Endodermal cell (in vitro differentiated cells): ENCODE measurements at regions not wholly inside any gene's neighbourhood (a gene's known extent, or its start where the extent isn't known, plus 50 kb on each side); places are given as distances from the start of the nearest gene placed in this dataset.

Source experiments
- DNase-seq: peaks from one replicate; pipeline ENCODE4 v3.0.0-alpha.2; 2017
- H3K27ac ChIP-seq: 2 replicates; pipeline ENCODE4 v1.5.1; 2013; ENCODE audit warnings: mild to moderate bottlenecking, low read depth, low read length, moderate library complexity
- H3K27me3 ChIP-seq: 2 replicates; pipeline ENCODE4 v1.6.1; 2013; ENCODE audit warnings: mild to moderate bottlenecking, low read length, moderate library complexity; ENCODE audit not compliant: insufficient read depth, control insufficient read depth, poor library complexity, severe bottlenecking
- H3K36me3 ChIP-seq: 2 replicates; pipeline ENCODE4 v1.7.0; 2013; ENCODE audit warnings: mild to moderate bottlenecking, low read length, moderate library complexity; ENCODE audit not compliant: control insufficient read depth, insufficient read depth
- H3K4me1 ChIP-seq: one replicate; pipeline ENCODE4 v1.7.0; 2013; ENCODE audit warnings: low read length; ENCODE audit not compliant: control insufficient read depth, insufficient read depth
- H3K4me3 ChIP-seq: 2 replicates; pipeline ENCODE4 v1.5.1; 2013; ENCODE audit warnings: mild to moderate bottlenecking, low read length, moderate library complexity
- H3K9ac ChIP-seq: 2 replicates; pipeline ENCODE4 v1.6.1; 2013; ENCODE audit warnings: mild to moderate bottlenecking, low read length, moderate library complexity; ENCODE audit not compliant: poor library complexity, severe bottlenecking; ENCODE audit errors: extremely low read depth
- H3K9me3 ChIP-seq: 2 replicates; pipeline ENCODE4 v1.6.1; 2013; ENCODE audit warnings: mild to moderate bottlenecking, low read length, moderate library complexity; ENCODE audit not compliant: control insufficient read depth
- H3K27ac Mint-ChIP-seq: 2 replicates; pipeline ENCODE4 v1.8.0; 2020; ENCODE audit warnings: mixed read lengths
- H3K27me3 Mint-ChIP-seq: 2 replicates; pipeline ENCODE4 v1.8.0; 2021; ENCODE audit warnings: mild to moderate bottlenecking, mixed read lengths; ENCODE audit not compliant: insufficient read depth
- H3K36me3 Mint-ChIP-seq: 2 replicates; pipeline ENCODE4 v1.8.0; 2020; ENCODE audit warnings: low read depth, mixed read lengths
- H3K4me1 Mint-ChIP-seq: 2 replicates; pipeline ENCODE4 v1.8.0; 2020; ENCODE audit warnings: mixed read lengths
- H3K4me3 Mint-ChIP-seq: 2 replicates; pipeline ENCODE4 v1.8.0; 2020; ENCODE audit warnings: mild to moderate bottlenecking, moderate library complexity, mixed read lengths
- H3K9me3 Mint-ChIP-seq: 2 replicates; pipeline ENCODE4 v1.8.0; 2020; ENCODE audit warnings: mild to moderate bottlenecking, mixed read lengths
- CTCF ChIP-seq: fragments of 200-600 bp; sonication (generic); conservative IDR thresholded peaks from 2 replicates; pipeline ENCODE4 v1.5.0; 2021; ENCODE audit warnings: antibody characterized with exemption, mild to moderate bottlenecking
- WGBS, 2 experiments: methylation state at CpG; one replicate each; pipeline versions ENCODE4 v1.1.5 to v1.1.7; 2013; ENCODE audit warnings: missing lambda C conversion rate in 2 of 2, mixed read lengths in 1 of 2; ENCODE audit not compliant: insufficient coverage in 1 of 2, insufficient read length in 1 of 2; 5-methylcytosine and 5-hydroxymethylcytosine counted together

GRCh38 chr5:121175986-121176385 lies 675.7 kb upstream of the FTMT start:
- TF ChIP-seq CTCF = no peak
- DNase-seq = no peak
- Histone ChIP-seq H3K9me3 (no peaks in the 10 kb centered on the region), H3K27ac (no peak overlapping the region), H3K4me1 (no peaks in the 10 kb centered on the region), H3K36me3 (no peaks in the 10 kb centered on the region), H3K27me3 (no peaks in the 10 kb centered on the region), H3K4me3 (no peak overlapping the region), H3K9ac (no peak overlapping the region)
- Mint-ChIP-seq H3K27me3 (no peaks in the 10 kb centered on the region), H3K4me3 (no peak overlapping the region), H3K27ac (no peak overlapping the region), H3K36me3 (no peaks in the 10 kb centered on the region), H3K9me3 (no peaks in the 10 kb centered on the region), H3K4me1 (no peaks in the 10 kb centered on the region)
- WGBS, 2 experiments = 93 to 94% methylated on average over 2 of the region's 3 CpGs

GRCh38 chr5:121182788-121183490 lies 668.7 kb upstream of the FTMT start:
- H3K9ac ChIP-seq = no peak overlapping the region
- TF ChIP-seq CTCF = no peak
- no peaks in the 10 kb centered on the region for H3K9me3 Mint-ChIP-seq

GRCh38 chr5:121188849-121189248 lies 662.8 kb upstream of the FTMT start:
- Histone ChIP-seq H3K27ac (no peak overlapping the region), H3K36me3 (no peaks in the 10 kb centered on the region), H3K4me1 (no peaks in the 10 kb centered on the region), H3K9ac (no peak overlapping the region), H3K4me3 (no peak overlapping the region), H3K27me3 (no peaks in the 10 kb centered on the region), H3K9me3 (no peaks in the 10 kb centered on the region)
- peaks cover 3% of the 10 kb centered on the region for H3K4me1 Mint-ChIP-seq
- no peak overlapping the region for H3K27ac Mint-ChIP-seq
- H3K4me3 Mint-ChIP-seq = no peak overlapping the region
- no peaks in the 10 kb centered on the region for H3K27me3 Mint-ChIP-seq
- DNase-seq = no peak
- H3K36me3 Mint-ChIP-seq = no peaks in the 10 kb centered on the region
- TF ChIP-seq CTCF = no peak
- H3K9me3 Mint-ChIP-seq = no peaks in the 10 kb centered on the region
- WGBS, 2 experiments = 86 to 100% methylated on average over 2 to 3 of the region's 3 CpGs

More at GRCh38 chr5:121182788-121183490, 668.7 kb upstream of the FTMT start:
- no peak for DNase-seq
- Histone ChIP-seq H3K9me3 (no peaks in the 10 kb centered on the region), H3K27ac (no peak overlapping the region), H3K4me1 (no peaks in the 10 kb centered on the region), H3K4me3 (no peak overlapping the region), H3K27me3 (no peaks in the 10 kb centered on the region), H3K36me3 (no peaks in the 10 kb centered on the region)
- 93 to 100% methylated on average over 4 to 6 of the region's 6 CpGs for WGBS, 2 experiments
- H3K4me3 Mint-ChIP-seq = no peak overlapping the region
- no peaks in the 10 kb centered on the region for H3K27me3 Mint-ChIP-seq
- H3K4me1 Mint-ChIP-seq = no peaks in the 10 kb centered on the region
- H3K36me3 Mint-ChIP-seq = no peaks in the 10 kb centered on the region
- H3K27ac Mint-ChIP-seq = no peak overlapping the region
